GM19372 (cell line): ENCODE measurements at regions not wholly inside any gene's neighbourhood (a gene's known extent, or its start where the extent isn't known, plus 50 kb on each side); places are given as distances from the start of the nearest gene placed in this dataset.

ENCODE experiments used
- ATAC-seq: cut with Tn5 transposase; IDR thresholded peaks from one replicate; pipeline ENCODE4 v1.9.1; 2021; ENCODE audit warnings: mild to moderate bottlenecking, low read depth, moderate library complexity; ENCODE audit not compliant: unreplicated experiment

GRCh38 chr6:22801831-22802230 is 232.5 kb downstream of the HDGFL1 start:
- ATAC-seq = no peak

DNA sequence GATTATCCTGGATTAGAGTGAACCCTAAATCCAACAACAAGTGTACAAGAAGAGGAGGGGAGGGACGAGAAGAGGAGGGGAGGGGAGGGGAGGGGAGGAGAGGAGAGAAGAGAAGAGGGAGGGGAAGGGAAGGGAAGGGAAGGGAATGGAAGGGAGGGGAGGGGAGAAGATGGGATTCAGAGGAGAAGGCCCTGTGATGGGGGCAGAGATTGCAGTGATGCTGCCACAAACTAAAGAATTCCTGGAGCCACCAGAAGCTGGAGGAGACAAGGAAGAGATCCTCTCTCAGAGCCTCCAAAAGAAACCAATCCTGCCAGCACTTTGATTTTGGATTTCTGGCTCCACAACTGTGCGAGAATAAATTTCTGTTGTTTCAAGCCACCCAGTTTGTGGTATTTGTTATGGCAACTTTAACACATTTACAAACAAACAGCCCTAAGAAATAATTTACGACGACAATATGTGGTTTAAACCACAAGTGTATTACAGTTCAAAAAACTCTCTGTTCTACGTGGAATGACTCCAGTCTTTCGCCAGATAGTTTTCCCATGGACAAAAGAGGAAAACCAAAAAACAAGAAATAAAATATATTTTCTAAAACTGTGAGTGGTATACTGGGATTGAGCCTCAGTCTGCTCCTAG is 235.4 kb downstream of the HDGFL1 start:
- ATAC-seq = no peak

DNA sequence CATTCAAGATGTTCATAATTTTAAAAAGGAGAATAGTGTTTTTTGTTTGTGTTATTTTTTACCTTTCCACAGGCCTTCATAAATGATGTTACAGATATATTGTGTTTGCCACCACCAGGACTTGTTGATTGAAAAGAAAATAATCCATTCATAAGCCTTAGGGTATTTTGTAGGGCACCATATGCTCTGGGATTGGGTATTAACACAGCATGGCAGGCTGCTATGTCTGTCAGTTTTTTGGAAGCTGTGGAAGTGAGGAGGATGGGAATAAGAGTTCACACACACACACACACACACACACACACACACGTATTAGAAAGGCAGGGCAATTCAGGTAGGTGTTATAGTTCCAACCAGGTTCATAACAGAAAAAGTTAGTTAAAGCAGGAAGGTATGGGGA is 237.9 kb downstream of the HDGFL1 start:
- ATAC-seq = no peak

DNA sequence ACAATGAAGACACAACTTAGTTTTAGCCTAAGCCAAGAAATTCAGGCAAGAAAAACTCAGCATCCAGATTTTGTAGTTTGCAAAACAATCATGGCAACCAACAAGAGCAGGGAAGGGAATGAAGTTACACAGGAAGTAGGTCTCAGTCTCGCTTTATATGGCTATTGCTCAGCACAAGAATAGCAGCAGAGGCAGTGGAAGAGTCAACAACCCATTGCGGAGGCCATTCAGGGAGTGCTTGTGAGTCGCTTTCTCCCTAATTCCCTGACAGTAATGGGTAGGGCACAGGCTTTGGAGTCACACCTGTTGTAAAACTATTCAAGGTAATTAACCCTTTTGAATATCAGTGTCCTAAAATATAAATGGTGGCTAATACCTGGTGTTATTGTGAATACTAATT is 238.5 kb downstream of the HDGFL1 start:
- no peak for ATAC-seq

- no peak for ATAC-seq
These were observed 239.1 kb downstream of the HDGFL1 start for GRCh38 chr6:22808466-22808865.

- ATAC-seq = no peak
These were observed 240.0 kb downstream of the HDGFL1 start for GRCh38 chr6:22809370-22809769.

- no peak for ATAC-seq
These were observed 249.8 kb downstream of the HDGFL1 start for GRCh38 chr6:22819209-22819608.

DNA sequence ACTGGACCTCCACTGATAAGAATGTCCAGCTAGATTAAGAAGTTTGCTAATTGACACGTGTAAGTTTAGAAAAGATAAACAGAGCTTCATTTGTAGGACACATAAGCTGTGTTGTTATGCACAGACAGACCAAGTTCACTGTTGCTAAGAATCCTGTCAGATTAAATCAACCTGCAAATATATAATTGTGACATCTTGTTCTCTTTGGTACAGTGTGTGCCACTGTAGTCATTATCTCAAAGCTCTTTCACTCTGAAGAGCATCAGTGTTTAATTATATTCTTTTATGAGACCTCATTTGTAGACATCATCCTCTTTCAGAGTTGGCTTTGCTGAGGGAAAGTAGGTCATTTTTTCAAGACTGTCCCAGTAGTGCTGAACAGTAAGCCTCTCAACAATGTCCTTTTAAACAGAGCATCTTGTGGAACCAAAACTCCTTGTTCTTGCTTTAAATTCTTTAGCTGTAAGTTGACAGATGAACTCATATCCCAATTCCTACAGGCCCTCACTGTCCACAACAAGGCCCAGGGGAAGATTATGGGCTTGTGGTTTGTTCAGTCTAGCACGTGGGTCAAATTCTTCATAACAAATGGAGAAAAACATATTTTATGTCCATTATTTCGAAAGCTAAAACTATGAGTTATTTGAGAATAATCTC is 252.4 kb downstream of the HDGFL1 start:
- ATAC-seq = no peak

DNA sequence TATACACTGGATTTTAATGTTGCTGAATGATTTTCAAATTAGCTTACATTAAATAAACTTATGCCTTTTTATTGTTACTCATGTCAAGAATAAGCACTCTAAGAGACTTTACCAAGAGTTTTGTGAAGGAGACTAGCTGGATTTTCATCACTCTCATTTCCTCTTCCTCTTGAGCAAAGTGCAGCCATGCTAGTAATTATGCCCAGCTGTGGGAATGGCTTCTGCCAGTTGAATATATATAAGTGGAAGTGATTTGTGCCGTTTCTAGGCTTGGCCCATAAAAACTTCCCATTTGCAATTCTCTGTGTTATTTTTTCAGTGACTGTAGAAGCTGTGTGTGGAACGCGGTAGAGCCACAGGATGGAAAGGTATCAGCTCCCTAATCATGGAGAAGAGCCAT is 255.8 kb downstream of the HDGFL1 start:
- ATAC-seq = no peak

DNA sequence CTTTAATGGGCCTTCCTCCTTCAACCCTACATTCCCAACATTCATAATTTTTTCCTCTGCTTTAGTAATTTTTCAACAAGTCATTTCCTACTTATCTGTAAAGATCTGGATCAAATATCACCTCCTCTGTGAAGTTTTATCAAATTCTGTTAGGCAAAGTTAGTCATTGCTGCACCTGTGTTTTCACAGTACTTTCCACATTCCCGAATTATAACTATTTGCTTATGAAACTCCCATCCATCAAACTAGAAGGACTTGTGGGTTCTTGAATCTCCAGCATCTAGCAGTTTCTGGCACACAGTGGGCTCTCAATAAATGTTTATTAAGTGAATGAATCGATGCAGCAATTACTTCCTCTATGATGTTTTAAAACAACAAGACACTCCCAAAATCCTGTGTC is 257.6 kb downstream of the HDGFL1 start:
- no peak for ATAC-seq

DNA sequence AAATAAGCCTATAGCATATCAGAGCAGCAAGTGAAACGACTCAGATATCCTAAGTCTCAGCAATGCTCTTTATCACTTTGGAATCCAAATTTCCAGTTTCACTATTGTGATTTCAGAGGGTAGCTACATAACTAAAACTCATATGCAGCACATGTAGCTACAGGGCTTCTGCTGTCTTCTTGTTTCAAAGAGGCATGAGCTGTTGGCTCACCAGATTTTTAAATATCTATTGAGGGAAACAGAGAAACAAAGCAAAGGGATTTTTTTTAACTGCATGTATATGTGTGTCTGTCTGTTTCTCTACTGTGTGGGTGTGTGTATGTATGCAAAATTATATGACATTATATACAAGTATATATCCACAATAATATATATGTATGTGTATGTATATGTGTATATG is 258.4 kb downstream of the HDGFL1 start:
- no peak for ATAC-seq

DNA sequence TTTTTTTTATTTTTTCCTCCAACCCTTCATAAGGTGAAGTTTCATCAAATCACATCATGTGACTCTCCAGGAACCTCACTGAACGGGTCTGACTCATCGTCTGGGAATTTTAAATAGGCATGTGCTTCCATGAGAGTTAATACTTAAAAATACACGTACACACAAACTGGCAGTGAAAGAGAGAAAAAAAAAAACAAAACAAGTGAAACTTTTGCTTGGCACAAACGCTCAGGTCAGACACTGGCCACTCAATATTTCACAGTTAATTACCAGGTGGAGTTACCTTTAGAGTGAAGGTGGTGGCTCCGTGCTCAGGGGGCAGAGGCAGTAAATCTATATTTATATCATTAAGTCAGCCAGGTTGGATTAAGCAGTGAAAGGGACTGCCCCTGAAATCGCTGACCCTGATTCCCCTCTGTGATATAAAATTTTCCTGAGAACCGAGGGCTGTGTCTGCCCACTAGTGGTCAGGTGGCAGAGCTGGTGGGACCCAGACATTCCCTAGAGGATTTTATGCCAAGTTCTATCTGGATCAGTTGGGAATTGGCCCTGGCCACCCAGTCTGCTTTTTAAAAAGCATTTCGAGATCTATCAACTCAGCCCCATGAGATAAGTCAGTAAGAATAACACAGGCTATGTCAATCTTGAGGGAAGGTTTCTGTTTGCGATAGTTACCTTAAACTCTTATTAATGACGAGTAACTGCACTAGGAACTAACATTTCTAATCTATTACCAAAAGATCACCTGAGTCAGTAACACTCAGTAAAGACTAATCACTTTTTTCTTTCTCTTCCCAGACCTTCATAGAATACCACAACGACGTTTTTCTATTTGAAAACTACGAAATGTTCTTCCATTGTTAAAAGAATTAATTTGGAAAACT is 259.1 kb downstream of the HDGFL1 start:
- no peak for ATAC-seq

DNA sequence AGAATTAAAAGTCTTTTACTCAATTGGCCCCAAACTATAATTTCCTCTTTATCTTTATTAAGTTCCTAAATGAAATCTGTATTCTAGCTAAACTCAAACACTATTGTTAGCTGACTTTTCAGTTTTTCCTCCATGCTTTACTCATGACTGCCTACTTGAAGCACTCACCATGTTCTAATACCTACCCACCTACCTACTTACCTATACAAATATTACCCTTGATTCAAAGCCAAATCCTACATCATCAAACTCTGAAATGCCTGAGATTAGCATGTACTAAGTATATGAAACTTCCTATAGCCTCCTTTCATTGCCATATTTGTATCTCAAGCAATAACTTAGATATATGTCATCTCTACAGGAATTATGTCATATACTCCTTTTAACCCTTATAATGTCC is 259.7 kb downstream of the HDGFL1 start:
- ATAC-seq = no peak

- no peak for ATAC-seq
These were observed 261.1 kb downstream of the HDGFL1 start for GRCh38 chr6:22830463-22830862.

GRCh38 chr6:22833191-22833590 is 263.8 kb downstream of the HDGFL1 start:
- ATAC-seq = no peak

- ATAC-seq = no peak
These were observed 269.0 kb downstream of the HDGFL1 start for GRCh38 chr6:22838345-22838744.

- no peak for ATAC-seq
These were observed 276.1 kb downstream of the HDGFL1 start for GRCh38 chr6:22845467-22845866.

DNA sequence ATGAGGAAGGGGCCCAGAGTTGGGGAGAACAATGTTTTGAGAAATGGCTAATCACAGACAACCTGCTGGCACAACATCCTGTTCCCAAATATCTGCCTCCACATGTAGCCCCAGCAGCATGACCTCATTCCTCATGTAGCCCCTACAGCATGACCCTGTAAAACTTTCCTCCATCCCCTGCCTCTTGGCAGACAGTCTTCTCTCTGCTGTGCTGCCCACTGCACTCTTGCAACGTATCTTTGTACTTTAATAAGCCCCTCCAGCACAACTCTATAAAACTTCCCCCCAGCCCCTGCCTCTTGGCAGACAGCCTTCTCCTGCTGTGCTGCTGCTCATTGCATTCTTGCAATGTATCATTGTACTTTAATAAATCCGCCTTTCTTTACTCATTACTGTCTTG is 278.8 kb downstream of the HDGFL1 start:
- ATAC-seq = no peak

- ATAC-seq = no peak
These were observed 280.6 kb downstream of the HDGFL1 start for GRCh38 chr6:22849921-22850320.

DNA sequence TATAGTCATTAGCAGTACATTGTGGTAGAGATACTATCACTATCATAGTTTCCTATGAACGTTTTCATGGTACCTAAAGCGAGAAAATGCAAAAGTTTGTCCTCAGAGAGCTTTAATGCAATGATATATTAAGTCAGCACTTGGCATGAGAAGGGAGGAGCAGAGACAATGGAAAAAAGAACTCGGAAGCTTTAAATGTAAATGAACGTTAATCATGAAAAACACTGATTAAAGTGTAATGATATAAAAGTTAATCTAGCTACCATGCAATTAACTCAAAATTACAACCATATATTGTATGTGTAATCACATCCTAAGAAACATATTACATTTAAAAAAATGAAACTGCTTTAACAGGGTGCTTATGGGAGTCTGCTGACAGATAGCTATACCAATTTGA is 282.7 kb downstream of the HDGFL1 start:
- no peak for ATAC-seq

DNA sequence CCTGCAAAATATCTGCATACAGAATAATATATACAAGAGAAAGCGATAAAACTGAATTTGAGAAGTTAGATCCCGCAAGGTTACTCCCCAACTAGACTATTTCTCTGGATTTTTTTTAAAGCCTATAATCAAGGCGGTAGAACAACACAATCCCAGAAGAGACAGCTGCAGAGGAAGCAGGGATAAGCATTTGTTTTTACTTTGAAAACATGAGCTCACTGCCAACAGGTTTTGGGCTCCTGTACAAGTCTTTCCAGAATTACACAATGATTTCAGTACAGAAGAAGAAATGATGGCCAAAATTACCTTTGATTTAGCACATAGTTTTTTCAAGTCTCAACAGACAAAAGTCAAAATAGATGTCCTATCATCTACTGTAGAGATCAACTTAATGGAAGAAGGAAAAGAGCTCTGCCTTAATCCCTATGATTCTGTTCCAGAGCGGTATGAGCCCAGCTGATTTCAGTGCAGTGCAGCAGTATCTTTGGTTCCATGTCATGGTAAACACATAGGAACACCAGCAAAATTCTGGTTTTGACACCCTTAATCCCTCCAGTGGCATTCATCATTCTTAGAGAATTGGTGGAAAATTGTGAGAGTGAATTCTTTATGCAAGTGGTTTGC is 304.3 kb downstream of the HDGFL1 start:
- ATAC-seq = no peak
